Cardiac muscle cell (in vitro differentiated cells and primary cell): ENCODE measurements at regions not wholly inside any gene's neighbourhood (a gene's known extent, or its start where the extent isn't known, plus 50 kb on each side); places are given as distances from the start of the nearest gene placed in this dataset.
A peak's percentile ranks its signal among the peaks of the same experiment; 100 is the strongest.

Source experiments
- DNase-seq, 2 donors: peaks; one replicate each; pipeline versions ENCODE4 v3.0.0 to v3.0.0-alpha.2; 2010 to 2017; ENCODE audit warnings: low read depth in 1 of 2, low spot score in 1 of 2
- H3K27ac ChIP-seq: fragments of 200-600 bp; sonication (generic); 2 replicates; pipeline ENCODE4 v1.5.1; 2016
- H3K27me3 ChIP-seq: fragments of 200-600 bp; sonication (generic); 2 replicates; pipeline ENCODE4 v1.6.0; 2016; ENCODE audit warnings: control low read depth
- H3K36me3 ChIP-seq: fragments of 200-600 bp; sonication (generic); 2 replicates; pipeline ENCODE4 v1.5.1; 2016; ENCODE audit warnings: control low read depth
- H3K4me1 ChIP-seq: fragments of 200-600 bp; sonication (generic); 2 replicates; pipeline ENCODE4 v1.8.1; 2017; ENCODE audit warnings: low read depth, mild to moderate bottlenecking, mixed run types
- H3K4me3 ChIP-seq: fragments of 200-600 bp; sonication (generic); 2 replicates; pipeline ENCODE4 v1.5.1; 2016; ENCODE audit warnings: mild to moderate bottlenecking
- H3K9me3 ChIP-seq: fragments of 200-600 bp; sonication (generic); 2 replicates; pipeline ENCODE4 v1.5.1; 2017; ENCODE audit warnings: low read depth, mild to moderate bottlenecking, control low read depth
- CTCF ChIP-seq: IDR thresholded peaks from 2 replicates; pipeline ENCODE4 v1.5.1; 2012; ENCODE audit warnings: low read depth, mild to moderate bottlenecking, low read length

DNA sequence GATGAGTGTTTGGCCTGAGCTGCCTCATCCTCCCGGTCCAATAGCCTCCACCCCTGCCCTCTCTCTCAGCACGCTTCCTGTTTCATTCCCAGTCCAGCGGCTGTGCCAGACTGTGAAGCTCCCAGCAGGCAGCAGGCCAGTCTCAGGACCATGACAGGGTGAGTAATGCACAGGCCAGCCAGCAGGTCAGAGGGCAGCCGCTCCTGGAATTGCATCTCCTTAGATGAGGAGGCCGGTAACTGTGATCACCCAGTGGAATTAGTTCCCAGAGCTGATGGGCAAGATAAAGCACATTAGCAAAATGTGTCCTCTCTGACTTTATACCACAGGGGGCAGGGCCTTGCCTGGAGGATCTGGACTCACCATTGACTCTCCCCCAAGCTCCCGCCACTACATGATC lies 251.2 kb downstream of the ETS1 start:
- H3K36me3 ChIP-seq = no peaks in the 10 kb centered on the region
- H3K4me3 ChIP-seq = no peak overlapping the region
- no peaks in the 10 kb centered on the region for H3K4me1 ChIP-seq
- no peaks in the 10 kb centered on the region for H3K27me3 ChIP-seq
- peak in 1 of 2 donors; percentile 78 for DNase-seq
- no peaks in the 10 kb centered on the region for H3K9me3 ChIP-seq
- TF ChIP-seq CTCF = no peak
- no peak overlapping the region for H3K27ac ChIP-seq

DNA sequence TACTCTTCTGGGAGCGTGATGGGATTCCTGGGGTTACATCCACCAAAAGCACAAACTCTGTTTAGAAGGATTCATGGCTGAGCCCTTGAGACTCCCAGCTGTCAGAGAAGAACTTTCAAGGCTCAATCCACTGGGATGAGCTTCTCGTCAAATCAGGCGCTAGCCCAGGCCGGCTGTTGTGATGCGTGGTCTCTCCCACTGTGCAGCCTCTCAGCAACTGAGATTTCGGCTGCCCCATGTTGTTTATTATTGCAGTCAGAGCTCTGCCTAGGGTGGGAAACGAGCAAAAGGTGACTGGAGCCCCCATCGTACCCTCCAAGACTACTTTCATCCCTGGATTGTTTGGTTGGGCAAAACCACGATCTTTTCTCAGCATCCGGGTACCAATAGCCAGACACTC lies 251.6 kb downstream of the ETS1 start:
- DNase-seq = no peak
- H3K27ac ChIP-seq = no peak overlapping the region
- no peaks in the 10 kb centered on the region for H3K9me3 ChIP-seq
- peaks cover 4% of the 10 kb centered on the region for H3K4me1 ChIP-seq
- H3K4me3 ChIP-seq = no peak overlapping the region
- TF ChIP-seq CTCF = no peak
- H3K27me3 ChIP-seq = no peaks in the 10 kb centered on the region
- H3K36me3 ChIP-seq = no peaks in the 10 kb centered on the region

GRCh38 chr11:128334311-128335044 lies 252.9 kb downstream of the ETS1 start:
- no peaks in the 10 kb centered on the region for H3K9me3 ChIP-seq
- no peak overlapping the region for H3K27ac ChIP-seq
- H3K4me1 ChIP-seq = peaks cover 16% of the 10 kb centered on the region
- H3K4me3 ChIP-seq = no peak overlapping the region
- peak in 1 of 2 donors; percentile 54 for DNase-seq
- H3K27me3 ChIP-seq = no peaks in the 10 kb centered on the region
- H3K36me3 ChIP-seq = no peaks in the 10 kb centered on the region
- TF ChIP-seq CTCF = no peak

- no peak for DNase-seq
- no peak overlapping the region for H3K27ac ChIP-seq
- peaks cover 43% of the 10 kb centered on the region for H3K4me1 ChIP-seq
- no peaks in the 10 kb centered on the region for H3K27me3 ChIP-seq
- H3K9me3 ChIP-seq = no peaks in the 10 kb centered on the region
- no peaks in the 10 kb centered on the region for H3K36me3 ChIP-seq
- no peak overlapping the region for H3K4me3 ChIP-seq
- no peak for TF ChIP-seq CTCF
Observed at GRCh38 chr11:128331317-128331716, 256.0 kb downstream of the ETS1 start.

- H3K9me3 ChIP-seq = no peaks in the 10 kb centered on the region
- TF ChIP-seq CTCF = no peak
- no peak overlapping the region for H3K27ac ChIP-seq
Observed at GRCh38 chr11:128330203-128330602, 257.2 kb downstream of the ETS1 start.

More at GRCh38 chr11:128330203-128330602, 257.2 kb downstream of the ETS1 start:
- H3K36me3 ChIP-seq = no peaks in the 10 kb centered on the region
- H3K4me1 ChIP-seq = peaks cover 51% of the 10 kb centered on the region
- DNase-seq = no peak
- no peaks in the 10 kb centered on the region for H3K27me3 ChIP-seq
- H3K4me3 ChIP-seq = no peak overlapping the region
